K562 (cell line): ENCODE measurements at regions not wholly inside any gene's neighbourhood (a gene's known extent, or its start where the extent isn't known, plus 50 kb on each side); places are given as distances from the start of the nearest gene placed in this dataset.

Experiments used
- ATAC-seq: fragments of 200-7000 bp; cut with Tn5 transposase; 3 replicates; pipeline ENCODE4 v1.9.1; 2020; ENCODE audit warnings: moderate library complexity
- BruUV-seq: library from RNA; stranded (reverse); fragments of 400-500 nt; replicated peaks from 2 replicates; lab custom pipeline; 2021; lab: Mats Ljungman, UMichigan
- CTCF ChIA-PET: fragments of 300-600 bp; formaldehyde crosslinking; extraction: SDS; loops from one replicate; lab custom pipeline; 2021; ENCODE audit warnings: low intra/inter-chr PET ratio; lab: Yijun Ruan, JAX
- POLR2A ChIA-PET: fragments of 300-600, 350-650 bp; sonication (Branson Sonifier 250); formaldehyde crosslinking; extraction: SDS; loops from one replicate; lab custom pipeline; 2021; ENCODE audit warnings: antibody characterized with exemption, inconsistent platforms; lab: Yijun Ruan, JAX
- DNase-seq, 4 experiments: peaks; one replicate each; pipeline versions ENCODE4 v3.0.0 to v3.0.0-alpha.2; 2011 to 2018; ENCODE audit warnings: low spot score in 3 of 4, mixed read lengths in 3 of 4; ENCODE audit errors: extremely low read depth in 1 of 4
- FAIRE-seq: peaks from 2 replicates; lab custom pipeline; 2011; peaks lifted over from hg19 to GRCh38; lab: Jason Lieb, UNC
- H2AFZ ChIP-seq: 2 replicates; pipeline ENCODE4 v1.6.0; 2011; ENCODE audit warnings: low read depth, low read length, control low read depth, inconsistent platforms
- H3K27ac ChIP-seq: fragments of 200-600 bp; 3 replicates; pipeline ENCODE4 v1.8.0; 2011; ENCODE audit warnings: low read depth, mild to moderate bottlenecking, control low read depth, inconsistent platforms, low read length, moderate library complexity, mixed read lengths; ENCODE audit errors: extremely low read depth
- H3K27me3 ChIP-seq, 2 experiments: fragments of 300-600 bp in 1 of 2; 2 replicates in 1 of 2; 3 replicates in 1 of 2; pipeline versions ENCODE4 v1.6.0 to v1.8.0; 2011; ENCODE audit warnings: inconsistent platforms in 2 of 2, low read length in 2 of 2, mild to moderate bottlenecking in 1 of 2, mixed read lengths in 1 of 2, moderate library complexity in 1 of 2; ENCODE audit not compliant: control insufficient read depth in 2 of 2, insufficient read depth in 2 of 2
- H3K36me3 ChIP-seq: fragments of 300-600 bp; 3 replicates; pipeline ENCODE4 v1.8.0; 2011; ENCODE audit warnings: mild to moderate bottlenecking, low read length, inconsistent platforms; ENCODE audit not compliant: control insufficient read depth, insufficient read depth
- H3K4me1 ChIP-seq, 2 experiments: fragments of 200-600 bp in 1 of 2; replicated peaks in 1 of 2; 2 replicates in 1 of 2; 3 replicates in 1 of 2; pipeline versions ENCODE4 v1.5.1 to v1.8.0; 2011; ENCODE audit warnings: inconsistent platforms in 2 of 2, low read length in 2 of 2, mild to moderate bottlenecking in 1 of 2, mixed read lengths in 1 of 2, moderate library complexity in 1 of 2; ENCODE audit not compliant: control insufficient read depth in 2 of 2, insufficient read depth in 2 of 2
- H3K4me2 ChIP-seq: 2 replicates; pipeline ENCODE4 v1.6.1; 2011; ENCODE audit warnings: low read length, control low read depth, inconsistent platforms, mixed read lengths; ENCODE audit not compliant: insufficient read depth
- H3K4me3 ChIP-seq: fragments of 200-600 bp; sonication (generic), shearing (Covaris generic); 2 replicates; pipeline ENCODE4 v1.5.1; 2016; ENCODE audit warnings: control low read depth, inconsistent platforms
- H3K79me2 ChIP-seq: fragments of 200-600 bp; 3 replicates; pipeline ENCODE4 v1.8.0; 2011; ENCODE audit warnings: low read length, inconsistent platforms; ENCODE audit not compliant: control insufficient read depth, insufficient read depth
- H3K9ac ChIP-seq, 2 experiments: 2 replicates each; pipeline versions ENCODE4 v1.6.0 to v1.6.1; 2011; ENCODE audit warnings: low read depth in 2 of 2, low read length in 2 of 2, control low read depth in 1 of 2, inconsistent platforms in 1 of 2, mild to moderate bottlenecking in 1 of 2, mixed read lengths in 1 of 2; ENCODE audit not compliant: insufficient read depth in 1 of 2
- H3K9me1 ChIP-seq: one replicate; pipeline ENCODE4 v1.6.0; 2011; ENCODE audit warnings: inconsistent platforms, mild to moderate bottlenecking, low read length, moderate library complexity; ENCODE audit not compliant: control insufficient read depth, insufficient read depth
- H3K9me3 ChIP-seq: replicated peaks from 2 replicates; pipeline ENCODE4 v1.5.1; 2011; ENCODE audit warnings: low read depth, low read length, inconsistent platforms; ENCODE audit not compliant: control insufficient read depth, insufficient read depth
- H4K20me1 ChIP-seq: replicated peaks from 2 replicates; pipeline ENCODE4 v1.6.1; 2011; ENCODE audit warnings: low read length, inconsistent platforms, mixed read lengths; ENCODE audit not compliant: control insufficient read depth, insufficient read depth
- ARID3B ChIP-seq: fragments of 250-450 bp; sonication (Bioruptor Pico); IDR thresholded peaks from 2 replicates; pipeline ENCODE4 v1.4.0; 2020; ENCODE audit warnings: borderline replicate concordance
- BACH1 ChIP-seq: fragments of 200-800 bp; sonication (Bioruptor generic); IDR thresholded peaks from 2 replicates; pipeline ENCODE4 v1.6.1; 2016; ENCODE audit warnings: missing genetic modification characterization, missing compliant biosample characterization
- DNMT1 ChIP-seq: fragments of 450-650 bp; IDR thresholded peaks from 2 replicates; pipeline ENCODE4 v1.6.1; 2016; ENCODE audit warnings: antibody characterized with exemption, mild to moderate bottlenecking
- EP400 ChIP-seq: fragments of 450-650 bp; IDR thresholded peaks from 2 replicates; pipeline ENCODE4 v1.6.1; 2017; ENCODE audit warnings: antibody characterized with exemption, mild to moderate bottlenecking, moderate library complexity
- FOXP1 ChIP-seq: sonication (generic); formaldehyde crosslinking; IDR thresholded peaks from 2 replicates; pipeline ENCODE4 v1.8.0; 2022; ENCODE audit warnings: mild to moderate bottlenecking, missing genetic modification reagents
- KDM2B ChIP-seq: fragments of 250-450 bp; sonication (Bioruptor Pico); IDR thresholded peaks from 2 replicates; pipeline ENCODE4 v1.8.0; 2021; ENCODE audit warnings: mild to moderate bottlenecking, moderate library complexity
- SIN3B ChIP-seq: fragments of 450-650 bp; IDR thresholded peaks from 2 replicates; pipeline ENCODE4 v1.6.1; 2017; ENCODE audit warnings: low read depth, mild to moderate bottlenecking, moderate library complexity
- TAF9B ChIP-seq: fragments of 450-650 bp; IDR thresholded peaks from 2 replicates; pipeline ENCODE4 v1.6.1; 2018; ENCODE audit warnings: mild to moderate bottlenecking; ENCODE audit not compliant: partially characterized antibody
- TEAD4 ChIP-seq, 2 experiments: sonication (generic) in 1 of 2; formaldehyde crosslinking in 1 of 2; IDR thresholded peaks; 2 replicates each; pipeline versions ENCODE4 v1.6.1 to v1.8.0; 2012 to 2022; ENCODE audit warnings: borderline replicate concordance in 1 of 2, inconsistent platforms in 1 of 2, low read length in 1 of 2, mild to moderate bottlenecking in 1 of 2, missing genetic modification reagents in 1 of 2
- ZNF133 ChIP-seq: fragments of 250-450 bp; sonication (Bioruptor Pico); IDR thresholded peaks from 2 replicates; pipeline ENCODE4 v1.4.0; 2020; ENCODE audit warnings: mild to moderate bottlenecking
- ZNF408 ChIP-seq: fragments of 250-450 bp; sonication (Bioruptor Pico); IDR thresholded peaks from 2 replicates; pipeline ENCODE4 v1.4.0; 2020; ENCODE audit warnings: low read depth, mild to moderate bottlenecking, moderate library complexity
- WGBS: fragments of 100-300 bp; shearing (Covaris generic); methylation state at CpG from one replicate; pipeline ENCODE4 v1.1.6; 2016; ENCODE audit warnings: low coverage, mixed read lengths; ENCODE audit not compliant: insufficient coverage; ENCODE audit errors: missing lambda C conversion rate; 5-methylcytosine and 5-hydroxymethylcytosine counted together
- in situ Hi-C: fragments of 300-500 bp; cut with MboI; formaldehyde crosslinking; loops from 4 replicates; pipeline ENCODE4 v1.15.0; 2018; ENCODE audit warnings: inconsistent platforms, mixed read lengths
- intact Hi-C: fragments of 100-400 bp; cut with micrococcal nuclease; formaldehyde crosslinking; loops from 2 replicates; pipeline ENCODE4 v1.14.2; 2022
- TF ChIP-seq, protein P1 (sequence below): sonication (generic); formaldehyde crosslinking; IDR thresholded peaks from 2 replicates; pipeline ENCODE4 v1.8.1; 2022; ENCODE audit warnings: missing genetic modification reagents

DNA sequence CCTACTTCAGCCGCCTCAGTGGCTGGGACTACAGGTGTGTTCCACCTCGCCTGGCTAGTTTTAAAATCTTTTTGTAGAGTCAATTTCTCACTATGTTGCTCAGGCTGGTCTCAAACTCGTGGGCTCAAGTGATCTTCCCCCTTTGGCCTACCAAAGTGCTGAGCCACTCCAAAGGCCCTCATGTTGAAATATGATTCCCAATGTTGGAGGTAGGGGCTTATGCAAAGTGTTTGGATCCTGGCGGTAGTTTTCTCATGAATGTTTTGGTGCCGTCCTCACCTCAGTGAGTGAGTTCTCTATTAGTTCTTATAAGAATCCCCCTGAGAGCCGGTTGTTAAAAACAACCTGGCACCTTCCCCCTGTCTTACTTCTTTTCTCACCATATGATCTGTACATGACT is 784.6 kb downstream of the TMTC2 start:
- in situ Hi-C loops: no loop called here
- Histone ChIP-seq H2AFZ (no peak overlapping the region), H3K9ac (no peak overlapping the region), H3K79me2 (no peaks in the 10 kb centered on the region), H4K20me1 (no peaks in the 10 kb centered on the region), H3K27ac (no peak overlapping the region), H3K27me3 (no peaks in the 10 kb centered on the region), H3K36me3 (no peaks in the 10 kb centered on the region)
- no peak for DNase-seq
- CTCF ChIA-PET: no interaction called here
- BruUV-seq: no TSS peak
- ATAC-seq: no peak
- TF ChIP-seq ZNF408 (CRISPR knock-in tag) (no peak), ARID3B (CRISPR knock-in tag) (no peak), TAF9B (no peak), BACH1 (tag) (no peak), FOXP1 (CRISPR knock-in tag) (no peak), SIN3B (no peak), KDM2B (CRISPR knock-in tag) (no peak), DNMT1 (no peak), TEAD4 (IDR thresholded peaks at IDR 0.05; ENCODE audit: low read length) (no peak), TEAD4 (CRISPR knock-in tag; IDR thresholded peaks at IDR 0.05; ENCODE audit: borderline replicate concordance) (no peak), ZNF133 (CRISPR knock-in tag) (no peak), EP400 (no peak)
- TF ChIP-seq, protein P1, sequence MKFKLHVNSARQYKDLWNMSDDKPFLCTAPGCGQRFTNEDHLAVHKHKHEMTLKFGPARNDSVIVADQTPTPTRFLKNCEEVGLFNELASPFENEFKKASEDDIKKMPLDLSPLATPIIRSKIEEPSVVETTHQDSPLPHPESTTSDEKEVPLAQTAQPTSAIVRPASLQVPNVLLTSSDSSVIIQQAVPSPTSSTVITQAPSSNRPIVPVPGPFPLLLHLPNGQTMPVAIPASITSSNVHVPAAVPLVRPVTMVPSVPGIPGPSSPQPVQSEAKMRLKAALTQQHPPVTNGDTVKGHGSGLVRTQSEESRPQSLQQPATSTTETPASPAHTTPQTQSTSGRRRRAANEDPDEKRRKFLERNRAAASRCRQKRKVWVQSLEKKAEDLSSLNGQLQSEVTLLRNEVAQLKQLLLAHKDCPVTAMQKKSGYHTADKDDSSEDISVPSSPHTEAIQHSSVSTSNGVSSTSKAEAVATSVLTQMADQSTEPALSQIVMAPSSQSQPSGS: no peak
- TF ChIP-seq, all 486 proteins: peak for 0
- WGBS: 0% methylated on average over 5 of the region's 6 CpGs
- Histone ChIP-seq H3K4me1 (no peaks in the 10 kb centered on the region), H3K4me3 (no peak overlapping the region), H3K4me2 (no peak overlapping the region), H3K9me3 (no peaks in the 10 kb centered on the region), H3K9me1 (no peaks in the 10 kb centered on the region)
- no peak for FAIRE-seq
- intact Hi-C loops: no loop called here
- POLR2A ChIA-PET: no interaction called here
